Subcutaneous abdominal adipose tissue (tissue), 5 donors: ENCODE measurements at regions not wholly inside any gene's neighbourhood (a gene's known extent, or its start where the extent isn't known, plus 50 kb on each side); places are given as distances from the start of the nearest gene placed in this dataset.

Source experiments
- H3K27ac ChIP-seq: one replicate; pipeline ENCODE4 v1.7.0; 2013; ENCODE audit warnings: low read depth, mild to moderate bottlenecking, inconsistent platforms, low read length, moderate library complexity
- H3K27me3 ChIP-seq, 5 donors: one replicate each; pipeline ENCODE4 v1.7.0; 2013; ENCODE audit warnings: low read length in 5 of 5, inconsistent platforms in 1 of 5; ENCODE audit not compliant: control insufficient read depth in 5 of 5, insufficient read depth in 4 of 5
- H3K36me3 ChIP-seq, 5 donors: one replicate each; pipeline ENCODE4 v1.7.0; 2013; ENCODE audit warnings: low read length in 5 of 5; ENCODE audit not compliant: control insufficient read depth in 5 of 5, insufficient read depth in 5 of 5
- H3K4me1 ChIP-seq, 5 donors: one replicate each; pipeline ENCODE4 v1.7.0; 2013; ENCODE audit warnings: low read length in 5 of 5, mild to moderate bottlenecking in 3 of 5, moderate library complexity in 1 of 5; ENCODE audit not compliant: control insufficient read depth in 5 of 5, insufficient read depth in 5 of 5
- H3K4me3 ChIP-seq, 5 donors: one replicate each; pipeline ENCODE4 v1.7.0; 2013; ENCODE audit warnings: low read length in 5 of 5, low read depth in 1 of 5
- H3K9ac ChIP-seq, 5 donors: one replicate each; pipeline ENCODE4 v1.7.0; 2013; ENCODE audit warnings: low read length in 5 of 5, mild to moderate bottlenecking in 4 of 5, moderate library complexity in 3 of 5
- H3K9me3 ChIP-seq, 5 donors: one replicate each; pipeline ENCODE4 v1.7.0; 2013; ENCODE audit warnings: low read length in 5 of 5; ENCODE audit not compliant: control insufficient read depth in 5 of 5
- donor health status: healthy.
- donor health status: healthy.
- donor health status: healthy.
- donor health status: healthy.
- donor health status: healthy.

GRCh38 chr10:130567011-130567410 lies 430.8 kb downstream of the GLRX3 start:
- H3K36me3 ChIP-seq: no peaks in the 10 kb centered on the region
- H3K9me3 ChIP-seq: peaks cover 0 to 1% (median 0%) of the 10 kb centered on the region in 5 donors
- no peak overlapping the region for H3K4me3 ChIP-seq
- H3K27ac ChIP-seq: no peak overlapping the region
- H3K9ac ChIP-seq: no peak overlapping the region
- peaks cover under 1 to 20% (median 4%) of the 10 kb centered on the region in 5 donors for H3K27me3 ChIP-seq
- no peaks in the 10 kb centered on the region for H3K4me1 ChIP-seq

GRCh38 chr10:130567436-130567835 lies 431.2 kb downstream of the GLRX3 start:
- H3K36me3 ChIP-seq: no peaks in the 10 kb centered on the region
- H3K4me1 ChIP-seq: no peaks in the 10 kb centered on the region
- no peak overlapping the region for H3K9ac ChIP-seq
- peaks cover 0 to 20% (median 4%) of the 10 kb centered on the region in 5 donors for H3K27me3 ChIP-seq
- peaks cover 0 to 4% (median 0%) of the 10 kb centered on the region in 5 donors for H3K9me3 ChIP-seq
- no peak overlapping the region for H3K27ac ChIP-seq
- no peak overlapping the region for H3K4me3 ChIP-seq

GRCh38 chr10:130568246-130568645 lies 432.1 kb downstream of the GLRX3 start:
- peaks cover 0 to 2% (median 0%) of the 10 kb centered on the region in 5 donors for H3K4me1 ChIP-seq
- no peak overlapping the region for H3K27ac ChIP-seq
- H3K36me3 ChIP-seq: no peaks in the 10 kb centered on the region
- H3K27me3 ChIP-seq: peaks cover 0 to 20% (median 4%) of the 10 kb centered on the region in 5 donors
- H3K4me3 ChIP-seq: no peak overlapping the region
- peaks cover 0 to 4% (median 0%) of the 10 kb centered on the region in 5 donors for H3K9me3 ChIP-seq
- no peak overlapping the region for H3K9ac ChIP-seq

- no peak overlapping the region for H3K4me3 ChIP-seq
- peaks cover 0 to 4% (median 0%) of the 10 kb centered on the region in 5 donors for H3K9me3 ChIP-seq
- H3K36me3 ChIP-seq: no peaks in the 10 kb centered on the region
- H3K27me3 ChIP-seq: peaks cover 2 to 20% (median 8%) of the 10 kb centered on the region in 5 donors
- peaks cover 0 to 2% (median 0%) of the 10 kb centered on the region in 5 donors for H3K4me1 ChIP-seq
- H3K27ac ChIP-seq: no peak overlapping the region
- no peak overlapping the region for H3K9ac ChIP-seq
These were observed 433.9 kb downstream of the GLRX3 start for GRCh38 chr10:130570074-130570473.

- Histone ChIP-seq H3K27me3 (peaks cover 0 to 23% (median 13%) of the 10 kb centered on the region in 5 donors), H3K4me1 (peaks cover 0 to 2% (median 0%) of the 10 kb centered on the region in 5 donors), H3K9me3 (peaks cover 0 to 4% (median 0%) of the 10 kb centered on the region in 5 donors), H3K4me3 (no peak overlapping the region), H3K9ac (no peak overlapping the region), H3K27ac (no peak overlapping the region), H3K36me3 (no peaks in the 10 kb centered on the region)
These were observed 435.5 kb downstream of the GLRX3 start for GRCh38 chr10:130571674-130572073.

- Histone ChIP-seq H3K27me3 (peaks cover 0 to 17% (median 13%) of the 10 kb centered on the region in 5 donors), H3K36me3 (no peaks in the 10 kb centered on the region), H3K27ac (no peak overlapping the region), H3K4me3 (no peak overlapping the region), H3K4me1 (peaks cover 0 to 2% (median 0%) of the 10 kb centered on the region in 5 donors), H3K9ac (no peak overlapping the region), H3K9me3 (peaks cover 0 to 4% (median 0%) of the 10 kb centered on the region in 5 donors)
These were observed 437.3 kb downstream of the GLRX3 start for GRCh38 chr10:130573446-130573845.

- Histone ChIP-seq H3K4me3 (no peak overlapping the region), H3K27me3 (peaks cover 0 to 20% (median 18%) of the 10 kb centered on the region in 5 donors), H3K4me1 (peaks cover 0 to 2% (median 0%) of the 10 kb centered on the region in 5 donors), H3K9ac (no peak overlapping the region), H3K9me3 (peaks cover 0 to 4% (median 0%) of the 10 kb centered on the region in 5 donors), H3K27ac (no peak overlapping the region), H3K36me3 (no peaks in the 10 kb centered on the region)
These were observed 439.6 kb downstream of the GLRX3 start for GRCh38 chr10:130575756-130576285.

GRCh38 chr10:130576427-130576826 lies 440.2 kb downstream of the GLRX3 start:
- Histone ChIP-seq H3K27ac (no peak overlapping the region), H3K9ac (no peak overlapping the region), H3K4me1 (peaks cover 0 to 2% (median 0%) of the 10 kb centered on the region in 5 donors), H3K36me3 (no peaks in the 10 kb centered on the region), H3K27me3 (peaks cover 0 to 23% (median 18%) of the 10 kb centered on the region in 5 donors), H3K9me3 (peaks cover 0 to 4% (median 0%) of the 10 kb centered on the region in 5 donors), H3K4me3 (no peak overlapping the region)

- Histone ChIP-seq H3K4me1 (peaks cover 0 to 2% (median 0%) of the 10 kb centered on the region in 5 donors), H3K36me3 (no peaks in the 10 kb centered on the region), H3K4me3 (no peak overlapping the region), H3K9me3 (peaks cover 0 to 2% (median 0%) of the 10 kb centered on the region in 5 donors), H3K9ac (no peak overlapping the region), H3K27ac (no peak overlapping the region), H3K27me3 (peaks cover 0 to 23% (median 18%) of the 10 kb centered on the region in 5 donors)
These were observed 440.8 kb downstream of the GLRX3 start for GRCh38 chr10:130577039-130577438.

GRCh38 chr10:130578532-130579289 lies 442.5 kb downstream of the GLRX3 start:
- Histone ChIP-seq H3K27me3 (peaks cover 0 to 20% (median 18%) of the 10 kb centered on the region in 5 donors), H3K9me3 (no peaks in the 10 kb centered on the region), H3K36me3 (no peaks in the 10 kb centered on the region), H3K9ac (no peak overlapping the region), H3K4me3 (no peak overlapping the region), H3K27ac (no peak overlapping the region), H3K4me1 (no peaks in the 10 kb centered on the region)
